Left colon (tissue), 2 donors: ENCODE measurements at regions not wholly inside any gene's neighbourhood (a gene's known extent, or its start where the extent isn't known, plus 50 kb on each side); places are given as distances from the start of the nearest gene placed in this dataset.
A peak's percentile ranks its signal among the peaks of the same experiment; 100 is the strongest.

Source experiments
- ATAC-seq: fragments of 200-7000 bp; cut with Tn5 transposase; one replicate; pipeline ENCODE4 v1.9.1; 2020; ENCODE audit warnings: mild to moderate bottlenecking, moderate library complexity
- DNase-seq, 2 donors: peaks; one replicate each; pipeline ENCODE4 v3.0.0-alpha.2; 2020
- intact Hi-C, 2 donors: fragments of 100-400 bp; cut with DNase I in 1 of 2; cut with micrococcal nuclease in 1 of 2; formaldehyde crosslinking; loops; one replicate each; pipeline versions ENCODE4 v1.11.2 to v1.14.0; 2022; cut with DNase I, micrococcal nuclease
- donor health status: DM: no; HTN: no; CAD: no.
- donor health status: DM: yes; HTN: yes; CAD: no.

DNA sequence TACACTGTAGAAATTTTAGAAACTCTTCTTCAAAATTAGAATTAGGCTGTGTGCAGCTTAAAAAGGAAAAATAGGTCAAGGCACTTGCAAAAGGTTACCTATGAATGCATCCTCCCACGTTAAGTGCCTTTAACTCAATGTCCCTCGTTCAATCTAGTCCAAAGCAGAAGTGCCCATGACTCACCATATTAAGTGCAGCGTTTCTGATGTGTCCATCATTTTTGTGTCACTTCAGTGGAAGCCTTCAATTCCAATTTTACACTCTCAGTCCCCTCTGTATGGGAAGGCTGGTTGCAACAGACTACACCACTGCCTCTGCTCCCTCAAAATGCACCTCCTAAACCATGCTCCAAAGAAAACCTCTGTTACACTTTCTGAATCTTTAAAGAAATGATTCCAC lies 53.4 kb downstream of the FOXB1 start:
- intact Hi-C loops, result no loop called here
- no peak for ATAC-seq
- DNase-seq, result no peak

DNA sequence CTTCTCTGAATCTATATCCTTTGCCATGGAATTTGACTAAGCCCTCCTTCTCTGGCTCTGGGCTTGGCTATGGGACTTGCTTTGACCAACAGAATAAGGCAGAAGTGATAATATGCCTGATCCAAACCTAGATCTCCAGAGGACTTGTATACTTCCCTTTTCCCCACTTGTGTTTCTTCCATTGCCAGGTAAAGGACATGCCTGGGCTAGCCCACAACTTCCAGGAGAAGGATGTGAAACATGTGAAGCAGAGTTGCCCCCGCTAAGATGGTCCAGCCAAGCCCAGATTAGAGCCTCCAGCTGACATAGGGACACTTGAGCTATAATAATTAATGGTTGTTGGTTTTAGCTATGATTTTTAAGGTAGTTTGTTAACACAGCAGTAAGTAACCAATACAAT lies 55.1 kb downstream of the FOXB1 start:
- no peak for DNase-seq
- intact Hi-C loops, result no loop called here
- ATAC-seq, result no peak

DNA sequence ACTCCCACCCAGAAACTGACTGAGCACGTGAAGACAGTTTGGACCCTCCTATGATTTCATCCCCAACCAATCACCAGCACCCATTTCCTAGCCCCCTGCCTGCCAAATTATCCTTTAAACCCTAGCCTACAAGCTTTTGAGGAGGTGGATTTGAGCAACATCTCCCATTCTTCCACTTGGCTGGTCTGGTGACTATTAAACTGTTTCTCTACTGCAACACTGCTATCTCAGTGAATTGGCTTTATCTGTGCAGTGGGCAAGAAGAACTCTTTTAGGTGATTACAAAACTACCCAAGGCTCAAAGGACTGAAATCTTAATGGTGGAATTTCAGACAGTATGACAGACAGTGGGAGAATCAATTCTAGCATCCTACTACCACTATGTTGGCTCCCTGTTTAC lies 57.6 kb downstream of the FOXB1 start:
- intact Hi-C loops, result no loop called here
- DNase-seq (no peak), ATAC-seq (no peak)

DNA sequence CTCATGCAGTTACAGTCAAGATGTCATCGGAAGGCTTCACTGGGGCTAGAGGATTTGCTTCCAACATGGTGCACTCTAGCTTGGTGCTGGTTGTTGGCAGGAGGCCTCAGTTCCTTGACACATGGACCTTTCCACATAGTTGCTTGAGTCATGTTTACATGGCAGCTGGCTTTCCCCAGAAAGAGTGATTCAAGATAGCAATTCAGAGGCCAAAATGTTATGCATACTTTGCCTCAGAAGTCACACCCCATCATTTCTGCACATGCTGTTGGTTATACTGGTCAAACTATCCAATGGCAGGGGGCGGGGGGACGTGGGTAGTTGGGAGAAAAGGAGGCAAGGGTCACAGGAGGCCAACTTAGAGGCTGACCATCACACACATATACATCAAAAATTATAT lies 58.7 kb downstream of the FOXB1 start:
- ATAC-seq (no peak), DNase-seq (no peak)
- intact Hi-C loops, result no loop called here

DNA sequence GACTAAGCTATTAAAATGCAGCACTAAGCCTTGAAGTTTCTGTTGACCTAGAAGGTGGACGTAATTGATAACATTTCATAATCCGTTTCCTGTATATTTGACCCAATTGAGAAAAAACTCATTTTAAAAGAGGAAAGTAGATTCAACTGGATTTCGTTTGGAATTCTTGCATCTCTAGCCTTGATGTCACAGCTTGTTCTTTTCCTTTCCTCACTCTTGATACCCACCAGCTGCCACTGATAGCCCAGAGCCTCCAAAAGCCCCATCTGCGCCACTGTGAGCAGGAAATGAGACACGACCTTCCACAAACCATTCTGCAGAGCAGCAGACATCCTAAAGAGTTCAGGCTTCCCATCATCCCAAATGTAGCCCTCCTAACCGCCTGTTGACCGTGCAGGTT lies 61.8 kb downstream of the FOXB1 start:
- intact Hi-C loops, result no loop called here
- ATAC-seq (no peak), DNase-seq (no peak)

DNA sequence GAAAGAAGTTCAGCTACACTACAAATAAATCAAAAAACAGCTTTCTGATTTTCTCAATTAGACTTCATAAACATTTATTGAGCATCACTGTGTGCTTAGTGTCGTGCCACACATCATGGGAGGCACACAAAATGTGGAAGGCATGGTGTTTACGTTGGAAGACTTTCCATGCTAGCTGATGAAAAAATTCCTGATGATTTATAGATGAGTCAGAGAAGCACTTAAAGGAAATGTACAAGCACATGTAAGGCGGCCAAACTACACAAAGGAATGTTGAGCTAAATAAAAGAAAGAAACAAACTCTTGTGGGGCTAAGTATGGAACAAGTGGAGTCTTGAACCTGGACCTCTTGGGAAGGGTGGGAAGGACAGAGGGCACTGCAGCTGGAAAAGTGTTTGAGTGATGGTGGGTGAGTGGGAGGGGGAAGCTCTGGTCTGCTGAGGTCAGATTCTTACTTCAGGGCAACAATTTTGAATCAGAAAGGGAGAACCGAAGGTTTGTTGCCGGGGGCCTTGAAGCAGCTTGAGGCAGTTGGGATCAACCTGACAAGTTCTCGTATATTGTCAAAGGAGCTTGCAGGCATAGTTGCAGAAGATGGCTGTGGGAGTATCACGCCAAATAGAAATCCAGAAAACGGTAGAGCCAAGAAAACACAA lies 66.9 kb downstream of the FOXB1 start:
- DNase-seq, result no peak
- no peak for ATAC-seq
- intact Hi-C loops, result no loop called here

DNA sequence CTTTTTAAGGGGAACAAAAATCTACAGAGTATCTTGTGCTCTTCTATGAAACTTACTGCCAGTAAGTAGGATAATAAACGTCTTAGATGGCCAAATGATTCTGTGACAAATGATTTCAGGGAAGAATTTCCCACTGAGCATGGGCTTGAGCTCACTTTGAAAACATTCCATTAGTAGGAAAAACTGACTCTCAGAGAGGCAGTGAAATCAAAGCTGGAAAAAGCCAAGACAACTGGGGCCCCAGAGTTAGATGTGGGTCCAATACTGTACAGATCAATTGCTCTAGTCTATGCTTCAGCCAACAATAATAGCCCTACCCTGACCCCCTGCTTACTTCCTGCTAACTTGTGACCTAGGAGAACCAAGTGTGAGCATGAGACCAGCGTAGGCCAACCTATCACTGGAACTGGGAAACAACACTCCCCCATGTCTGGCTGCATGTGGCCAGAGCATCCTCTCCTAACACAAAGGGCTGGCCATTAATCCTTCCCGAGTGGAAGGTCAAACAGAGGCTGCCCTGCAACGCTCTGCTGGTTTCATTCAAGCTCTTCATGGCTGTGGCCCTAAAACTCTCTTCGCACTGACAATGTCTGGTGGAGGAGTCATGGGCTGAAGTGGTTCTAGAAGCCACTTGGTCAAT lies 68.8 kb downstream of the FOXB1 start:
- ATAC-seq (no peak), DNase-seq (no peak)
- intact Hi-C loops, result no loop called here

DNA sequence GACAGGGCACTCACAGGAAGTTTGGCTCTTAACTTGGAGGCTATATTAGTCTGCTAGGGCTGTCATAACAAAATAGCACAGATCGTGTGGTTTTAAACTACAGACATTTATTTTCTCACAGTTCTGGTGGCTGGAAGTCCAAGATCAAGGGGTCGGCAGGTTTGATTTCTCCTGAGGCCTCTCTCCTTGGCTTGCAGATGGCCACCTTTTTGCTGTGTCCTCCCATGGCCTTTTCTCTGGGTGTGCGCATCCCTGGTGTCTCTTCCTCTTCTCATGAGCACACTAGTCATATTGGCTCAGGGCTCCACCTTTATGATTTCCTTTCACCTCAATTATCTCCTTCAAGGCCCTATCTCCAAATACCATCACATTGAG lies 69.3 kb downstream of the FOXB1 start:
- ATAC-seq (no peak), DNase-seq (no peak)
- intact Hi-C loops, result no loop called here

DNA sequence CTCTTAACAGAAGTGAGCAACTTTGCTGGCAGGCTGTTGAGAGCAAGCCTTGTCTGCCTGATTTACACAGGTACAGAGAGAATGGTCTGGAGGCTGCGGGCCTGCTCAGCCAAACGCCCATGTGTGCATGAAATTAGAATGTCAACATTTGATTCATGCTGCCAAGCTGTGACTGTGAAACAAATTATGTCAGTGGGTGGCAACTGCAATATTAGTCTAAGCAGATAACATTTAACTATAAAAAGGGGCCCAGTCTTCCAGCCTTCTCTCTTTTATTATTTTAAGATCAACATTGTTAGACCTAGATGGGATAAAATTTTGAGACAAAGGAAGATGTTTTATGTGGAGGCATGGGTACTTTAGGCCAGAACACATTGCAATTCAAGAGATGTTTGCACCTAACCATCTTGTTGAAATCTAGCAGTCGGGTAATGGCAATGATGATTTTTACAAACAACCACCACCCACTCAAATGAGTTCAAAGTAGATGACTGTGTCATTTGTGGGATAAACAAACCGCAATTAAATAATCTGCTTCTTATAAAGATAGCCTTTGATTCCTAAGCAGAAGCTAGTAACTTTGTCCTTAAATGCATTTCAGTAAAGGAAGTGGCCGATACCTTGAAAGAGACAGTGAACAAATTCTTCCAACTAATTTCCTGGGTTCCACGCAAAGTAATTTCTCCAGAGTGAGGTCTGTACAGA lies 70.2 kb downstream of the FOXB1 start:
- intact Hi-C loops, result no loop called here
- DNase-seq (peak in 1 of 2 donors; percentile 8), ATAC-seq (peak; percentile 86)

DNA sequence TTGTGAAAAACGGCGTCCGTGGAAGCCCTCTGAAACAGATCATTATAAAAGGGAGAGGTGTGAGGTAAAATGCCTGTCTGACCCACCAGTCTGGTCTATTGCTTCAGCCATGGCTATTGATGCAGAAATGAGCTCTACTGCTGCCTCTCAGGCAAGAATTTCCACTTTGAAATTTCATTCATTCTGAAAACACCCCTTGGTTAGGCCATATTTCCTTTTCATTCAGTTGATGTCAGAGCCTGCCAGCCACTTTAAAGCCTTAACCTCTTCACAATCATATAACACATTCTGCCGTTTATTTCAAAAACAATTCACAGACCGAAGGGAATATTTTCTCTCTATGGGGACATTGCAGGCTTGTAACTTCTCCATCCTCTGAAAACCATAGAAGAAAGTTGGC lies 71.9 kb downstream of the FOXB1 start:
- ATAC-seq (no peak), DNase-seq (no peak)
- intact Hi-C loops, result no loop called here

DNA sequence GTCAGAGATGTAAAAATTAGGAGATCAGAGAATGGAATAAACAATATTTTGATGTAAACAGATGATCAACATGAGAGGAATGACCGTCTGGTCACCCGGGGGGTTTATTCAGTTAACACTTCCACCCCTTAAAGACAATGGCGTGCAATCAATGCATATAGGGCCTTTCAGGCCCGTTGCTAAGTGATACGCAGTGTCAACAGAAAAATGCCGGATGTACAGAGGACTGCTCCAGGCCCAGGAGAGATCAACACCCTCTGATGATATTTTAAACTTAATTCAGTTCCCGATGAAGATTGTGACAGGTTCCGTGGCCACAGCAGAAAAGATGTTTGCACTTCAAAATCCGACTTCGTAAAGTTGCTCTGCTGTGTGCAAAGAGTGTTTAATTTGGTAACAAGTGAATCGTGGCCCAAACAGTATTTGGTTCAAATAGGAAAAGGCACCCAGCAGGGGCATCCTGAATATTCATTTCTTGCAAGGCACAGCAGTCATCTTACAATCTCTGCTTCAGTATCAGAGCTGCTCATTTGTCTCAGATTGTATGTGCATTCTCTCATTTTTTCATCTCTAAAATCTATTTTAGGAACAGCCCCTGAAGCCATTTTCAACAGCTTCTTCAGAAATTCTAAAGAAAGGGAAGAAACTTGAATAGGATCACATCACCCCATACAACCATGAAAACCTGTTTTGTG lies 72.6 kb downstream of the FOXB1 start:
- intact Hi-C loops, result no loop called here
- ATAC-seq, result no peak
- no peak for DNase-seq

DNA sequence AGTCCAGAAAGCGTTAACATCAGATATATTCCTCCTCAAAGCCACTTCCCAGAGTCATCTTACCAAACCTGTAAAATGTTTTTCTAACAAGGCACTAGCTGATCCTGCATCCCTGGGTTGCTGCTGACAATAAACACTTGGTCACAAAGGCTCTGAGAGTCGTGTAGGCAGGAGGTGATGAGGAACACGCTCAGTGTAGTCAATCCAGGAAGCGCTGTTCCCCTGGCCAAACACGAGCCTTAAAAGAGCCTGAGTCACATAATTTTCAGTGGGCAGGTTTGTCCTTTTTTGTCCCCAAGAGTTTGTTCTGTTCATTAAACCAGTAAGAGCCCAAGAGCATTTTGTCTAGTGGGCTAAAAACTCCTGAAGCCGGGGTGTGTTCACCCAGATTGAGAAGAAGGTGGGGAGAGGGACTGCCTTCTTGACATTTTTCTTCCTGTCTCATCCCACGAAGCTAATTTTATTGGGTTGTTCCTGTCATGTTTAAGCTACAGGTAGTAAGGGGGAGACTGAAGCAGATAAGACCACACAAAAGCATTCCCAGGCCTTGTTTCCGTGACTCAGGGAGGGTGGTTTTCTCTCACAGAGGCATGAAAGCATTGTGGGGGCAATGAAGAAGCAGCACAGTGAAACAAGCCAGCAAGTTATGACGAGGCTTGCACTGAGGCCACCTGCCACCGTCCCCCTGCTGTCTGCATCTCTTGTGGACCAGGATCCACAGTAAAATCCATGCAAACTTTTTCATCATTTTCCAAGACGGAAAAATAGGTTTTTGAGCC lies 73.7 kb downstream of the FOXB1 start:
- no peak for ATAC-seq
- intact Hi-C loops, result no loop called here
- DNase-seq, result no peak

DNA sequence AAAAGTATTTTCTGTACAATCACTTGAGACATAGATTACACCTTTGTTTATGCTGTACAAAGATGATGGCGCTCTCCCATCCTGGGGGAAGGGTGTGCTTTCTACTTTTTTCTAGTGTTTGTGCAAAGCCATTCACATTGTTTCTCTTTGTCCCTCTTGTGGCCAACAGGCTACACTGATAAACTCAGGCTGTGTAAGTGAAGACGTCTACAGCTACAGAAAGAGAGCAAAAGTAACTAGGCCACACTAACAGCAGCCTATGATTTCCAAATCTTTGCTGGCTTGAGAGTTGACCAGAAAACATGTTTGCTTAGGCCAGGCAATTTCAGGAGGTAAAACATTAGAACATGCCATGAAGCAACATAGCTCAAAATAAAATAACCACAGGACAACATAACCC lies 75.1 kb downstream of the FOXB1 start:
- DNase-seq, result no peak

DNA sequence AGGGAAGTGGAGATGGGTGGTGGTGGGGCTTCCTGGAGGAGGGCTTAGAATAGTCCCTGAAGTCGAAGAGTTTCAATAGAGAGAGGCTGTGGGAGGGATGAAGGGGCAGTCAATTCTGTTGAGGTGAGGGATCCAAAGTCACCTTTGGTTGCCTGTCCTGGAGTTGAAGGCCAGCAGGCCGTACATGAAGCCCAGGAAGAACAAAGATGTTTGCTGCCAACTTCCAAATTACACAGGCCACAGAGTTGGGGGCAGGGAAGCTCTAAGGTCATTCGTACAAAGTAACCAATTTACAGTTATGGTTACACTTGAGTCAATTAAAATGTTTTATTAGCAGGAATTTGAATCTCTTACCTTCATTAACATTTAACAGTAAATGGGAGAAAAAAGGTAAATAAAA lies 77.9 kb downstream of the FOXB1 start:
- ATAC-seq (no peak), DNase-seq (no peak)
- intact Hi-C loops, result no loop called here

More for the DNA sequence above, 75.1 kb downstream of the FOXB1 start:
- no peak for ATAC-seq
- intact Hi-C loops, result no loop called here

DNA sequence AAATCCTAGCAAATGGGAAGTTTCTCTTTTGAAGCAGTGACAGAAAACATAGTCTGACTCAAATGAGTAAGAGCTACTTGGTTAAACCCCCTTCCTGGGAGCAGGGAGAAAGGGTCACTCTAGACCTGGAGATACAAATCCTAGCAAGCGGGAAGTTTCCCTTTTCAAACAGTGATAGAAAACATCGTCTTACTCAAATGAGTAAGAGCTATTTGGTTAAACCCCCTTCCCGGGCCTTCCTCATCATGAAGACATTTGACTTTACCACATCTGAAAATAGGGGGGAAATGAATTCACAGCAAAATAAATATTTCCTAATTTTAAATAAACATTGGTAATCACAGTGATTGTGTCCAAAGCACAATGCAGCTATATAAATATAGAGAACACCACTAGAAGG lies 79.2 kb downstream of the FOXB1 start:
- no peak for ATAC-seq

DNA sequence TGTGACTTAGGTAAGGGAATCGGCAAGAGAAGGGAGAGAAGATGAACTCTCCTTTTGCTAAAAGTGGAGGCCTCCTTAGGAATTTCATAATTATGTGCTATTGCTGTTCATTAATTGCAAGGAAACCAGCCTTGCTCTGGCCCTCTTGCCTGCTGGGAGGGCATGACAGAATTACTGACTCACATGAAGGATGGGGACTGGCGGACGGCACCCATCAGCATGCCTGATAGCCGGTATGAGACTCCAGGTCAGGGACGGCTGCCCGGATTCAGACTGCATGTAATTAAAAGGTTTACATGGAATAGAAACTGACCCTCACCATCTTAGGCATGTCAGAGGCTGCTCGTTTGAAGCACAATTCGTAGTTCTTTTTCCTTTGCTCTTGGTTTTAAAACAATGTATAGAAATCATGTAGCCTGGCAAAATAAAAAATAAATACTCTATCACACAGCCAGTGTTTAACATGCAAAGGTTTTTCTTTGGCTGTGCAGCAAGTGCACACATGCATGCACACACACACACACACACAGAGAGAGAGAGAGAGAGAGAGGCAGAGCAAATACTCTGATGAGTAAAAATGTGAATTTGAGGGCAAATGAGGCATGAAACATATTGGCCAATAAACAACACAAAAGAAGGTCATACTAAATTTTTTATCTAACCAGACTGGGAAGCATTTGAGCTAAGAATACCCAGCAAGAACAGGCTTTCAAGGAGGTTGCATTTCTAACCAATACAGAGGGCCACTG lies 82.7 kb downstream of the FOXB1 start:
- DNase-seq (no peak), ATAC-seq (no peak)
- intact Hi-C loops, result no loop called here

More for the DNA sequence above, 79.2 kb downstream of the FOXB1 start:
- intact Hi-C loops, result no loop called here
- no peak for DNase-seq

DNA sequence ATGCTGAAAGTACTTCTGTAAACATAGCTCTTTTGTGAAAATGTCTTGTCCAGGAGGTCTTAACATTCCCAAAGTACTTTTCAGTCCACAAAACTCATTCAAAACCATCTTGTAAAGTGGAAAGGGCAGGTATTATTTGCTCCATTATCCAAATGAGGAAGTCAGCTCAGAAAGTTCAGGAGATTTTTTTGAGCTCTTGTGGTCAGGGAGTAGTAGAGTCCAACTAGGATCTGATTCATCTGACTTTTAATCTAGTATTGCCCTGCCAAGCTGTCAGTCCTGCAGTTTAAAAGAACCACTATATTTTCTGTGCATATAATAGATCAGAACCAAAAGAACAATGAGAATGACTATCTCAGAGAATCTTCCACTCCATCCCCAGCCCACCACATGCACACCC lies 83.5 kb downstream of the FOXB1 start:
- intact Hi-C loops, result no loop called here
- ATAC-seq, result no peak
- DNase-seq, result no peak

DNA sequence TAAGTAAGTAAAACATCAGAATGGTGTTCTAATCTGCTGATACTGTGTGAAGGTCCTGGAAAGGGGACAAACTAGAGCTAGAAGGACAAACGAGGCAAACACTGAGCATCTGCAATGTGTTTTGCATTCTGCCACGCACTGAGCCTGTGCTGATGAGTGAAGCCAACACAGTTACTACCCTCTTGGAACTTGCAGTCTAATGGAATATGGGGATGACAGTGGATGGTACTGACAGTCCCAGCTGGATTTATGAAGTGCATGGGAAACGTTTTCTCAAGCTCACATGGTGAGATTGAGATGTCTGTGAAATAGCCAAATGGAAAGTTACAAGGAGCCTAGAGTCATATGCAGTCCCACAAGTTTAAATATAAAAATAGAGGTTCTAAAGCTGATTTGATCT lies 86.6 kb downstream of the FOXB1 start:
- DNase-seq (no peak), ATAC-seq (no peak)
- intact Hi-C loops, result no loop called here

DNA sequence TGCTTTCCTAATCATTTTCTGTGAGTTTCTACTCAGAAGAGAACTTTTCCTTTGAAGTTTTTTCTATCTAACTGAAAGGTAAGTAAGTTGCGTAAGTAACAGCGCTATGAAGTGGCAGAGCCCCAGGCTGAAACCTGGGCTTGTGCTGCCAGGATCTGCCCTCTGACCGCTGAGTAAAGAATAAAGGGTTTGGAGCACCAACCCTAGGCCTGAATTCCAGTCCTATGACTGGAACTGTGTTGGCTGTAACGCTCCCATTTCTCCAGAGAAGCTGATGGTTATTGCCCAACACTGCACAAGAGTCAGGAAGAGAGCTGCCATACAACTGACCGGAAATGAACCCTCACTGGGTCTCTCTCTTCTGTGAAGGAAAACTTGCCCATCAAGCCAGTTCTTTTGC lies 87.0 kb downstream of the FOXB1 start:
- DNase-seq (no peak), ATAC-seq (no peak)
- intact Hi-C loops, result no loop called here
